Adrenal gland (tissue), 9 donors: ENCODE measurements at regions not wholly inside any gene's neighbourhood (a gene's known extent, or its start where the extent isn't known, plus 50 kb on each side); places are given as distances from the start of the nearest gene placed in this dataset.

Experiments used
- DNase-seq, 7 donors: peaks; one replicate each; pipeline ENCODE4 v3.0.0-alpha.2; 2019 to 2020
- H3K27ac ChIP-seq, 5 donors: fragments of 200-600 bp; sonication (generic) in 4 of 5; 1 replicate in 3 of 5; 2 replicates in 2 of 5; pipeline versions ENCODE4 v1.5.1 to v1.8.0; 2016 to 2020; ENCODE audit warnings: mild to moderate bottlenecking in 1 of 5
- H3K27me3 ChIP-seq: fragments of 200-600 bp; 2 replicates; pipeline ENCODE4 v1.8.0; 2021
- H3K36me3 ChIP-seq, 2 donors: fragments of 200-600 bp; replicated peaks in 1 of 2; 1 replicate in 1 of 2; 2 replicates in 1 of 2; pipeline versions ENCODE4 v1.5.1 to v1.8.0; 2018 to 2022
- H3K4me1 ChIP-seq, 2 donors: fragments of 200-600 bp; replicated peaks in 1 of 2; 1 replicate in 1 of 2; 2 replicates in 1 of 2; pipeline versions ENCODE4 v1.5.1 to v1.8.0; 2018 to 2021
- H3K4me3 ChIP-seq, 4 donors: fragments of 200-600 bp; sonication (generic) in 3 of 4; one replicate each; pipeline ENCODE4 v1.5.1; 2016 to 2018
- H3K9me3 ChIP-seq, 3 donors: fragments of 200-600 bp; sonication (generic) in 1 of 3; replicated peaks in 1 of 3; 1 replicate in 2 of 3; 2 replicates in 1 of 3; pipeline versions ENCODE4 v1.5.1 to v1.8.0; 2016 to 2021
- CTCF ChIP-seq, 6 experiments: fragments of 450-650 bp in 4 of 6; fragments of 200-600 bp in 2 of 6; sonication (generic) in 1 of 6; IDR thresholded peaks; 1 replicate in 5 of 6; 2 replicates in 1 of 6; pipeline versions ENCODE4 v1.5.1 to v1.8.0; 2016 to 2021; ENCODE audit warnings: antibody characterized with exemption in 6 of 6, mild to moderate bottlenecking in 2 of 6, moderate library complexity in 1 of 6
- POLR2A ChIP-seq, 2 donors: fragments of 450-650 bp; IDR thresholded peaks; one replicate each; pipeline ENCODE4 v1.6.1; 2017; ENCODE audit warnings: antibody characterized with exemption in 2 of 2, mild to moderate bottlenecking in 2 of 2, moderate library complexity in 1 of 2
- WGBS, 4 donors: extraction: QIAGEN DNeasy Blood & Tissue Kit in 2 of 4; methylation state at CpG; one replicate each; pipeline versions ENCODE4 v1.1.5 to v1.1.7; 2013 to 2017; 5-methylcytosine and 5-hydroxymethylcytosine counted together
- intact Hi-C, 2 donors: fragments of 100-400 bp; cut with DNase I; formaldehyde crosslinking; loops; one replicate each; pipeline versions ENCODE4 v1.14.1 to v1.15.0; 2022 to 2023
- donor health status: healthy with polysubstance abuse.
- donor health status: Bipolar disorder and iron deficiency.
- donor health status: DM: yes; HTN: yes; CAD: no.
- donor health status: DM: no; HTN: no; CAD: no.
- donor health status: DM: no; HTN: no; CAD: no.

GRCh38 chr20:56893226-56893917 lies 264.3 kb downstream of the TFAP2C start:
- intact Hi-C loops, result no loop called here

GRCh38 chr20:56896447-56896846 lies 267.3 kb downstream of the TFAP2C start:
- Histone ChIP-seq H3K4me3 (no peak overlapping the region), H3K4me1 (no peaks in the 10 kb centered on the region), H3K9me3 (no peaks in the 10 kb centered on the region), H3K27me3 (no peaks in the 10 kb centered on the region), H3K27ac (no peak overlapping the region), H3K36me3 (no peaks in the 10 kb centered on the region)
- no peak for DNase-seq
- TF ChIP-seq CTCF (IDR thresholded peaks at IDR 0.05) (no peak), POLR2A (IDR thresholded peaks at IDR 0.05) (no peak)
- WGBS, 4 donors, result 85 to 90% (median 88%) methylated on average over 7 of the region's 7 CpGs
- intact Hi-C loops, result no loop called here

More at GRCh38 chr20:56893226-56893917, 264.3 kb downstream of the TFAP2C start:
- Histone ChIP-seq H3K4me3 (no peak overlapping the region), H3K27ac (no peak overlapping the region), H3K27me3 (no peaks in the 10 kb centered on the region), H3K9me3 (no peaks in the 10 kb centered on the region), H3K36me3 (no peaks in the 10 kb centered on the region), H3K4me1 (no peaks in the 10 kb centered on the region)
- 28 to 40% (median 35%) methylated on average over 6 to 8 of the region's 8 CpGs for WGBS, 4 donors
- TF ChIP-seq CTCF (IDR thresholded peaks at IDR 0.05) (no peak), POLR2A (IDR thresholded peaks at IDR 0.05) (no peak)
- DNase-seq, result no peak

GRCh38 chr20:56897318-56897957 lies 268.3 kb downstream of the TFAP2C start:
- TF ChIP-seq POLR2A (IDR thresholded peaks at IDR 0.05) (no peak), CTCF (IDR thresholded peaks at IDR 0.05) (no peak)
- intact Hi-C loops, result no loop called here
- H3K27ac ChIP-seq, result no peak overlapping the region
- H3K4me1 ChIP-seq, result no peaks in the 10 kb centered on the region
- H3K27me3 ChIP-seq, result no peaks in the 10 kb centered on the region
- no peaks in the 10 kb centered on the region for H3K36me3 ChIP-seq
- WGBS, 4 donors, result 49 to 53% (median 51%) methylated on average over 6 to 7 of the region's 7 CpGs
- no peak for DNase-seq
- H3K9me3 ChIP-seq, result no peaks in the 10 kb centered on the region
- H3K4me3 ChIP-seq, result no peak overlapping the region

- H3K27me3 ChIP-seq, result no peaks in the 10 kb centered on the region
- 54 to 70% (median 64%) methylated on average over 3 of the region's 3 CpGs for WGBS, 4 donors
- no peaks in the 10 kb centered on the region for H3K36me3 ChIP-seq
- TF ChIP-seq POLR2A (IDR thresholded peaks at IDR 0.05), result no peak
- no peak for TF ChIP-seq CTCF (IDR thresholded peaks at IDR 0.05)
- no peak overlapping the region for H3K27ac ChIP-seq
- H3K4me3 ChIP-seq, result no peak overlapping the region
- intact Hi-C loops, result no loop called here
- DNase-seq, result no peak
- no peaks in the 10 kb centered on the region for H3K9me3 ChIP-seq
- H3K4me1 ChIP-seq, result no peaks in the 10 kb centered on the region
Measured at GRCh38 chr20:56897958-56898349, 268.8 kb downstream of the TFAP2C start.
